Keratinocyte (primary cell): ENCODE measurements at regions not wholly inside any gene's neighbourhood (a gene's known extent, or its start where the extent isn't known, plus 50 kb on each side); places are given as distances from the start of the nearest gene placed in this dataset.

Experiments
- CTCF ChIP-seq, 3 experiments: IDR thresholded peaks in 1 of 3; conservative IDR thresholded peaks in 1 of 3; optimal IDR thresholded peaks in 1 of 3; 2 replicates in 2 of 3; 3 replicates in 1 of 3; pipeline versions ENCODE3 to v1.5.1; 2011; ENCODE audit warnings: low read length in 3 of 3, mild to moderate bottlenecking in 3 of 3, moderate library complexity in 2 of 3, control low read depth in 1 of 3, inconsistent platforms in 1 of 3; ENCODE audit not compliant: insufficient read depth in 2 of 3; ENCODE audit errors: extremely low read depth in 1 of 3
- EZH2 ChIP-seq: IDR thresholded peaks from one replicate; pipeline ENCODE4 v1.6.1; 2012; ENCODE audit warnings: inconsistent platforms, mild to moderate bottlenecking, low read length, moderate library complexity

GRCh38 chr5:92102313-92102712 lies 719.2 kb upstream of the ARRDC3 start:
- TF ChIP-seq EZH2 (no peak), CTCF (optimal IDR thresholded peaks at IDR 0.05 in 1 of 3, IDR thresholded peaks at IDR 0.05 in 1 of 3, conservative IDR thresholded peaks at IDR 0.05 in 1 of 3; ENCODE audit: extremely low read depth in 1 of 3, insufficient read depth in 2 of 3, low read length in 3 of 3) (no peak)
